Activated CD4-positive, alpha-beta T cell treated with anti-CD3 and anti-CD28 coated beads for 24 hours (primary cell): ENCODE measurements at regions not wholly inside any gene's neighbourhood (a gene's known extent, or its start where the extent isn't known, plus 50 kb on each side); places are given as distances from the start of the nearest gene placed in this dataset.
A peak's percentile ranks its signal among the peaks of the same experiment; 100 is the strongest.

Experiments
- DNase-seq, 2 donors: peaks; one replicate each; pipeline ENCODE4 v3.0.0-alpha.2; 2020; ENCODE audit warnings: low read depth in 2 of 2

DNA sequence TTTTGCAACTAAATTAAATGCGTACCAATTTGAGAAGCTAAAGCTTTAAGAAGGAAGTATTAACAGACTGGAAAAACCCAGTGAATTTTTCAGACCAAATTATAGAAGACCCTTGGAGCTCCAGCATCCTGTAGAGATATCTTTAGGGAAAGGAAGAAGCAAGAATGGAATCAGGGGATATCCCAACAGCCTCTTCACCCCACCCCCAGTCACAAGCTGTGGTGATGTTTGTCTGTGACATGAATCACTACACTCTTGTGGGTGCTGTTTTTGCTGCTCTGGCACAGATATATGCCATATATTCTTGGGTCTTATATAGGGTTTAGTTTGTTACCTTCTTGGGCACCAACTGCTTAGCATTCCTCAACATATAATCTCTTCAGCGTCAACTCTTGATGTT, 78.5 kb upstream of the BCL6 start:
- no peak for DNase-seq

DNA sequence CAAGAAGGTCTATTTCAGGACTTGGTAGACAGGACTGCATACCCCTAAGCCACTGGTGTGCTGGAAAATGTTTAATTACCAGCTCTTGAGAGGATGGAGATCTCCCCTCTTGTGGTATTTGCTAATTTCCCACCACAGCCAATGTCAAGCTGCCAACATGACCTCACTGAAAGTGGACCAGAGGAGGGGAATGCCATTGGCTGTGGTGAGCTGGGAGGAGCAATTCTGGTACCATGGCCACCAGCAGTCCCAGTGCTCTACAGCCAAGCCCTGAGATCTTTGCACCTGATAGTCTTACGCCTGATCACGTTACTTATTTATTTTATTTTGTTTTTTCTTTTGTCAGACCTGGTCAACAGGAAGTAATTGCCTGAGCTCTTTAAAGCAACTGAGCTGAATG, 82.5 kb upstream of the BCL6 start:
- DNase-seq, result no peak

DNA sequence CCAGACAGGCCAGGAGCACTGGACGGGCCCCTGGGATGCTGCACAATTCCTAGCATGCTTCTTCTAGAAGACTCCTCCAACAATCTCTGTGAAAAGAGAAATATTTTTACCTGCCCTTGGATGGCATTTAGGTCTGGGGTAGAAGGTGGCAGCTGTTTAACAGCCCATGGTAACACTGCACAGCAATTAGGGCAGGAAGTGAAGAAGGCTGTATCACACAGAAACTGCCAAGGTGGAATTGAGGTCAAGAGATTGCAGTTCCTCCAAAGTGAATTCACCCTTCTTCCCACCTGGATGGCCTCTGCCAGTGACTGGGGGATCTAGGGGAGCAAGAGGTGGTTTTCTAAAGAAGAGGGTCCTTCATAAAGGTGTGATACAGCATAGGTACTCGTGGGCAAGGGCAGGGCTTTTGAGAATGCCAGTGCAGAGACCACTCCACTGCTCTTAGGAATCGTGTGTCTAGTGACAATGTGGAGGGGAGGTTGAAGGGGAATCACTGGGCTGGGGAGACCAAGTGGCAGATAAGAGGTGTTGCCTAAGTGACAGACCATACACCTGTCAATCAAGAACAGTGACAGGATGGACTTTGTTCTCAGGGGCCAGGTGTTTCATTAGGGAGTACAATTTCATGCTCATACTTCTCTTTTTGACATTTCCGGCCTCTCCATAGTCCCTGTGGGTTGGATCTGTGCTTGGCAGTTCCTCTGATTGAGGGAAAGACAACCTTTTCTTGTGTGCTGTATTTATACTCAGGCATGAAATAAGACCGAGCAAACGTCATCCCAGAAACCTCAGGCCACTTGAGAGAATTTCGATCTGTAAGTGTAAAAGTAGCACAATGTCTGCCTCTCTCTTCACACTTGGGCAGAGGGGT, 83.5 kb upstream of the BCL6 start:
- no peak for DNase-seq

DNA sequence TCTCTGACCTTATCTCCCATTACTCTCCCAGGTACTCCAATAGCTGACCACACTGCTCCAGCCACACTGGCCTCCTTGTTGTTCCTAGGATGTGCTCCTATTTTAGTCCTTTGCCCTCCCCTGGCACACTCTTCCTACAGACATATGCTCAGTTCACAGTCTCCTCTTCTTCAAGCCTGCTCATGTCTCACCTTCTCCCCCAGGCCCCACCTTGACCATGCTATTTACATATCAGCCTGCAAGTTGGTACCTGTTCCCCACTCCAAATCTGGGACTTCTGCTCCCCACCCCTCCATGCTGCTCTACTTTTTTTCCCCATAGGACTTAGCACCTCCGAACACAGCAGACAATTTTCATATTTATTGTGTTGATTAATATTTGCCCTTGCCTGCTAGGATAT, 84.9 kb upstream of the BCL6 start:
- DNase-seq, result no peak

DNA sequence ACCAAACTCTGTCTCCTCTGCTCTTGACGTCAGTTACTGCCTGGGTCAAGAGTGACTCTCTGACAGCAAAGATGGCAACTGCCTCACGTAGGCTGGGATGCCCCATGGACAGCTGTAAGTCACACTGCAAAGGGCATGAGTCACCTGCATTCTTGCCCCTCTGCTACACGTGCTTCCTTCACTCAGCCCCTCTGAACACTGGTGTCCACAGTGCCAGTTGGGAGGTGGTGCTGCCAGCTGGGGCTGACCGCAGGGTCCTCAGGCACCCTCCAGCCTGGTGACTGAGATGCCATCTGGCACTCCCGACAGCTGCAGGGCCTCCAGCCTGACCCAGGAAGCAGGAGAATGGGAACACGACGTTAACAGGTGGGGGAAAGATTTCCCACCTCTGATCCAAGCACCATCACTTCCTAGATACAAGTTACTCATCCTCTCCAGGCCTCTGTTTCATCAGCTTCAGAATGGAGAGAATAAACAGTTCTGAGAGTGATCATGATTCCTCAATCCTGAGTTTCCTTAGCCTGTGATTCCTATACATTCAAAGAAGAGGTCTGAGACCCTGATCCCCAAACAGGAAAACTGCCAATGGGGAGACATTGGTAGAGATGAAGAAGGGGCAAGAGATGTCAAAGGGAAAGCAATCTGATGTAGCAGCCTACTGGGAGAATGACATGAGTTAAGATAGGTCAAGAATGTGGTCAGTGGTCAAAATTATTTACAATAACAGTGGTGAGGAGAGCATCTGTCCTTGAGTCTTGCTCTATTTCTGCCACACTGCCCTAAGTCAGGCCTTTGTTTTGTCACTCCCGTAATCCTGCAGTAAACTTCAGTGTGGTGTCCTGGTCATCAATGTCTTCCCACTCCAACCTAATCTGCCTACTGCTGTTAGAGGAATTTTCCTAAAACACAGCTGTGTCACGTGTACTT, 86.1 kb upstream of the BCL6 start:
- no peak for DNase-seq

DNA sequence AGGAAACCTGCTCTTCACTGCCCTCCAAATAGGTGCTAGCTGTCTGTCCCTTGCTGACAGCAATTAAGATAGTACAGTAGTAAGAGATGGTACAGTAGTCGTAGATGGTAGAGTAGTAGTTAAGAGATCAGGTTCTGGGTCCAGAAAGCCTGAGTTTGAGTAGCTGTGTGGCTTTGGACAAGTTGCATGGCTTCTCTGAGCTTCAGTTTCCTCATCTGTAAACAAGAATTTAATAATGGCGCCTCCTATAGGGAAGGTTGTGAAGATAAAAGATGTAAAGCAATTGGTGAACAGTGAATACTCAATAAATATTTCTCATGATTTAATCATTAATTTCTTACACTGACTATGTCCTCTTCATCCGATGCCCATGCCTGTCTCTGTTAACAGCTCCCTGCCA, 86.9 kb upstream of the BCL6 start:
- no peak for DNase-seq

DNA sequence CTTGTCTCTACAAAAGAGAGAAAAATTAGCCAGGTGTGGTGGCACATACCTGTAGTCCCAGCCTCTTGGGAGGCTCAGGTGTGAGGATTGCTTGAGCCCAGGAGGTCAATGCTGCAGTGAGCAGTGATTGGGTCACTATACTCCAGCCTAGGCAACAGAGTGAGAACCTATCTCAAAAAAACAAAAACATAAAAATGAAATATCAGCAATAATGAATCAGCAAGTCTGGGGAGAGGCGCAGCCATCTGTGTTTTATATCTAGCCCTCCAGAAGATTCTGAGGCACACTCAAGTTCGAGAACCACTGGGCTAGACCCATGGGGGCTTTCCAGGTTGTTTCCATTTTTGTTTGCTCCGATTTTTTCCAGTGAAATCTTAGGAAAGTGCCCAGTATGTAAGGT, 88.1 kb upstream of the BCL6 start:
- DNase-seq, result no peak

DNA sequence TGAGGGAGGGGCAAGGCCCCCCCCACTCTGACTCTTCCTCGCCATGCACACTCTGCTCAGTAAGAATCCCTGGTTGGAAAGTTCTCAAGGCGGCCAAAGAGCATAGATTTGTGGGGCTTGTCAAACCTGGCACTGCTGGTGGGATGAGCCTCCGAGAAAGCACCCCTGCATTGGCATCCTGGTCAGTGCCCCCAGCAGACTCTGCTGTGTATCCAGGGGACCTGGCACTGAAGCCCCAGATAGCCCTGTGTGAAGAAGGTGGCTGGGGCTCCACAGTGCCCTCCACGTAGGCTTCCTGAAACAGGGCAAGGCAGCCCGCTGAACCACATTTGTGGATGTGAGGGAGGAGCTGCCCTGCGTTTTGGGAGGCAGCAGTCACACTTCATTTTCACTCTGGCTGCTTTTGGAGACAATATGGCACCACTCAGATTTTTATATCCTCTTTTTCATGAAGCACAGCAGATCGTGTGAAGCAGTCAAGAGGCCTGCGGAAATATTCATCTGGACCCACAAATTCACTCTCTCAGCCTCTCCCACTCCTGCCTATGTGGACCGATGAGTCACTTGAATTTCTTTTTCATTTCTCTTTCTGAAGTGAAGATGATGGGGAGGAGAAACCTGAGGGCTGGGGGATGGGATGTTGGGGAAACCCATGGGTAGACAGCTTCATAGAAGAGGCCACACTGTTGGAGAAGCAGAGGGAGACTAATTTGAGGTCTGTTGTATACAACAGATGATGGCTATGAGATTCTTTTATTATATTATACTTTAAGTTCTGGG, 88.7 kb upstream of the BCL6 start:
- peak; percentile 23 to 49 for DNase-seq

DNA sequence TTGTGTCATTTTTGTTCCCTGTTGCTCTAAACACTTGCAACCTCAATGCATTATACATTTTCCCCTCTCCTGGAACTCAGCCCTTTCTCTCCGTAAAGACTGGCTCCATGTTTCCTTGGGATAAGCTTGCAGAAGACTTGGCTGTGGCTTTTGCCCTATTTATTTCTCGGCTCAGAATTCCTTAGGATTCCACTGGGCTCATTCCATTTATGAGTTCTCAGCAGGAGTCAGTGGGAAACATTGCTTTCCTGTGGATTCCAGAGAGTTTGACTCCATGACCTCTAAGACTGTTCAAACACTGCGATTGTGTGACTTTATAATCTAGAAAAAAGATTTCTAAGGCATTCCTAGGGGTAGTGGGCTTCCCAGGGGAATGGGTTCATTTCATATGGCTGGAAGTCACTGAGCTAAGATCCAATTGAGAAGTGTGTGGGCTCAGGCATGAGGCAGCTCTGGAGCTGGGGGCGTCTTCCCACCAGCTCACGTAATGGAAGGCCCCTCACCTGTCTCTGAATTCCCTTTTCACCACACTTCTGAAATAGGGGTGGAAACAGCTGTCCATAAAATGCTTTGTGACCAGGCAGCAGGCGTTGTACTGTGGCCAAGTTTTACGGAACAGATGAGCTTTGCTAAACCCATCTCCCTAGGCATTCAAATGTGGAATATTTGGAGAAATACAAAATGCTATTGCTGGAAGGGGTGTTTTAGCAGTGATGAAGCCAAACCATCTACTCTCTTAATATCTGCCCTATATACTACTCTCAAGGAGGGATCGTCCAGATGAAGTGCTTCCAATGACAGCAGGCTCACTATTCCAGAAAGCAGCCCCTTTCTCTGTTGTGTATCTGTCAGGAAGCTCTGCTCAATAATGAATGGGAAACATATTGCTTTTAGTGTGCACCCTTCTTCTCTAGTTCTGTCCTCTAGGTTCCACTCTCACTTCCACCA, 91.8 kb upstream of the BCL6 start:
- no peak for DNase-seq

DNA sequence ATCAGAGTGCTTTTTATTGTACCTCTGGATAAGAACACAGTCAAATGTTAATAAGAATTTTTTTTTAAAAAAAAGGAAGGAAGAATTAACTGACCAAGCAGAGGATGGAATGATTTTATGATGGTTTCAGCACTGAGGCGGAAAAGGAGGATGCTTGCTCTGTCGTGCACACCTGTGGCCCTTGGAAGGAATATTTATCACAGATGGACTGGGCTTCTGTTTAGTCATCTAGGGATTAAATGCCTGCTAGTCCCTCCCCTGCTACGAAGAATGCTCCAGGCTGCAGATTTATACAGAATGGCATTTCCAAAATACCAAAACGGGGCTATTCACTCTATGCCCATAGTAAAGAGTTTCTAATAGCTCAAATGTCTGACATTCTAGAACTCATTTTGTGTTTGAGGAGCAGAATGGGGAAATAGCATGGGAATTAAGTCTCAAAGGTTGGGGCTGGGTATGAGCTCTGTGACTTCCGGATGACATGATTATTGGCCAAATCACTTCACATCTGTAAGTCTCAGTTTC, 92.8 kb upstream of the BCL6 start:
- DNase-seq, result no peak

DNA sequence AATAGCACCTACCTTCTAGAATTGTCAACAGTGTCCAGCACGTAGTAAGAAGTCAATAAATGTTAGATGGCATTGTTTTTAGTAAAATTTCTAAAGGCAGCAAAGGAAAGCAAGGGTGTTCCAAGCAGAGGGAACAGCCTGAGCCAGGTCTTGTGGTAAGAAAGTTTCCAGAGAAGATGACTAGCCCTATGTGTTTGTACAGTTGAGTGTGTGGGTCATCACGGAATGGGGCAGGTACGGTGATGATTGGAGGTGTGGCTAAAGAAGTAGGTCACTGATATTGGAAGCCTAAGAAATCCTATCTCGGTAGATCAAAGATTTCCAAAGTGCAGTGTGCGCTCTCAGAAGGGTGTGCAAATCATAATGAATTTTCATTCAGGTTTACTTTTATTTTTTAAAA, 94.2 kb upstream of the BCL6 start:
- DNase-seq, result no peak

DNA sequence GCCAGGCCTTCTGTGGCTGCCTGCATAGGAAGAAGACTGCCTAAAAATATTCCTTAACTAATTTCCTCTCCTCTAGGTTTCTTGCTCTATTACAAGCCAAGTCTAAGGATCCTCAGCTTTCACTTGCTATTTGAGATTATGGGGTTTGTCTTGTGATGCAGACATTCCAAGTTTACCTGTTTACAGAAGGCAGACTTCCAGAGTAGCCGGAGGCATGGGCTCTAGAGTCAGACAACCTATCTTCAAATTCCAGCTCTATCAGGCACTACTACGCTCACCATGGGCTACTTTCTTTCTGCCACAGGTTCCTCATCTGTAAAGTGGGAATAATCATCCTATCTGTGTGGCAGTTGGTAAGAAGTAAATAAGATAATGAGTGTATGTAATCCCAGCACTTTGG, 95.6 kb upstream of the BCL6 start:
- DNase-seq, result no peak

DNA sequence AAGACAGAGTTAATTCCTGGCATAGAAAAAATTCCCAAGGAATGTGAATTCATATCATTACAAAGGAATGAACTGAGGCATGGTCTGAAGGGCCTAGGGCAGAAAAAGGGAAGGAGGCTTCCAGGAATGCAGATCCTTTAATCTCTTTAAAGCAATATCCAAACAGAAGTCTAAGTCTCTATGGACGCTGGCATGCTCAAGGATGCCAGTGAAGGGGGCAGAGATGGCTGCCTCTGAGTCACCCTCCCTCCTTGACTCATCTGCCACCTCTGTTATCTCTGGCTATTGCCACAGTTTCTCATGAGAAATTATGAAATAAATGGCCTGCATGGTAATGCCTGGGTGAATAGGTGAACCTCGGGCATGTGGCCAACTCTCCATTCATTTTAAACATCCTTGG, 96.3 kb upstream of the BCL6 start:
- DNase-seq, result no peak

DNA sequence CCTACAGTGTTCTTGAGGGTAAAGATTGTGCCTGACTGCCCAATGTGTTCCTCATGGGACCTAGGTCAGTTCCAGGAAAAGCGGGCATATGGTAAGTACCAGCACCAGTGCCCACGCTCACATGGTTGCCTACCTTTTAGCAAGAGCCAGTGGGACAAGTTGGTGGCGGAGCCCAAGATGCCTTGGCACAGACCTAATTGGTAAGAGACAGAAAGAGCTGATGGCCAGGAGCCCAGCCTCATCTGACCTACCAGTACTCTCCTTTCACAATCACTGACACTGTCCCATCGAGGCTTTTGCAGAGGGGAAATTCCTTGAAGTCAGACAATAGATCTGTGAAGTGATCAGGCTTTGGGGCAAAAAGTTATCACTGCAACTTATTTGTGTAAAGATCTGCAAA, 98.4 kb upstream of the BCL6 start:
- no peak for DNase-seq

DNA sequence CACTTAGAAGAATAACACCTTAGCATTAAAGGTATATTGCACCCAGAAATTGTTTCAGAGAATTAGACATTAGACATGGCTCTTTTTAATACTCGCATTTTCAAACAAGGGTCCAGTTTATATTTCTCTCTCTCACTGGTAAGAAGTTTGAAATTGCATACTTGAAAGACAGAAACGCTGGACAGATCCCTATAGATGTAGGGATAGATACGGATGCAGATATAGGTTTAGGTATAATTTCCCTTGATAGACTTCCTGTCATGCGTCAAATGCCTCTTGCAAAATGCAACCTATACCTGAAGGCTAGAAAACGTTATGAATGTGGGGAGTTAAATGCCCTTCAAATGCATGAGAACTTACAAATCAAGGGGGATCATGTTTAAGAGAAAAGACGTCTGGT, 99.4 kb upstream of the BCL6 start:
- DNase-seq, result no peak

DNA sequence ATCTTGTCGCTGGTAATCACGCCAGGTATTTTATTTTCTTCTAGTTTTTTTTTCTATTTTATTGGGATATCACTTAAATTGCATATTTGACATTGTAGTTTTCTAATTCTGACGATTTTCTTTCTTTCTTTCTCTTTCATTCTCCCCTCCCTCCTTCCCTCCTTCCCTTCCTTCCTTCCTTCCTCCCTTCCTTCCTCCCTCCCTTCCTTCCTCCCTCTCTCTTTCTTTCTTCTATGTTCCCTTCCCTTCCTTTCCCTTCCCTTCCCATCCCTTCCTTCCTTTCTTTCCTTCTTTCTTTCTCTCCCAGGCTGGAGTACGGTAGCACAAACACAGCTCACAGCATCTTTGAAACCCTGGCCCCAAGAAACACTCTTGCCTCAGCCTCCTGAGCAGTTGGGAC, 100.6 kb upstream of the BCL6 start:
- DNase-seq, result no peak

DNA sequence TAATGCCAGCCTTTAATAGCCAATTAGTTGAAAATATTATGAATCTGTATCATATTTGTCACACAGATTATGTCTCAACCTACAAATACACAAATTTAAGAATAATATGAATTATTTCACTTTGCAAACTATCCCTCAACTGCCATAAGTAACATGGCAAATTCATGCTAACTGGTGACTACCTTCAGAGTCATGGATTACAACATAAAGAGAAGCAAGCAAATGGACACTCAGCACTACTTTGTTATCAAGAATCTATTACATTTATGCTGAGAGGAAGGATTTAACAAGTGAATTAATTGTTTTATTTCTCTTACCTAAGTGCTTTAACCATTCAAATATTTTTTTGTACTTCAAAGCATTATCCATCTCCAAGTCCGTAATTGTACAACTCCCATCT, 103.1 kb upstream of the BCL6 start:
- no peak for DNase-seq

DNA sequence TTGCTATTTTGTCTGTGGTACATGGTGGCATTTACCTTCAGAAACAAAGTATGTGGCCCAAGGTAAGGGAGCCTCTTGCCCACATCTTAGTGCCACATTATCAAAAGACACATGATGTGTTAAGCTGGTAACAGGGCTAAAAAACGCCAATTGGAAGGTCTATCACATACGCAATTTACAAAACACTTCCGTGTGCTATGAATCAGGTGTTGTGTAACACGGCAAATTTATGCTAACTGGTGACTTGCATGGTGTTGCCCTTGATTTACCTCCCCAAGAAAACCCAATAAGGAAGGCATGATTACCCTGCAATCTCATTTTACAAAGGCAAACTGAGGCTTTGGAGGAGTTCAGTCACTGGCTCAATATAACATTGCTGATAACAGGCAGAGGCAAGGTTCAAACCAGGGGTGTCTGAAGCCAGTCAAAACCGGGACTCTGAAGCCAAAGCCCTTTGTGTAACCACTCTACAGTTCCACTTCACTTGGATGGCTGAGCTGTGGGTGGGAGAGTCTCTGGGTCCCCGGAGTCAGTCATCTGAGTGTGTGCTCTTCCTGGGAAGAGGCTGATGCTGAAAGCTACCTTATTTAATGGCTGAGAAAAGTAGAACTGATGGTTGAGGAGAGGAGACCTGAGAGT, 103.9 kb upstream of the BCL6 start:
- no peak for DNase-seq

DNA sequence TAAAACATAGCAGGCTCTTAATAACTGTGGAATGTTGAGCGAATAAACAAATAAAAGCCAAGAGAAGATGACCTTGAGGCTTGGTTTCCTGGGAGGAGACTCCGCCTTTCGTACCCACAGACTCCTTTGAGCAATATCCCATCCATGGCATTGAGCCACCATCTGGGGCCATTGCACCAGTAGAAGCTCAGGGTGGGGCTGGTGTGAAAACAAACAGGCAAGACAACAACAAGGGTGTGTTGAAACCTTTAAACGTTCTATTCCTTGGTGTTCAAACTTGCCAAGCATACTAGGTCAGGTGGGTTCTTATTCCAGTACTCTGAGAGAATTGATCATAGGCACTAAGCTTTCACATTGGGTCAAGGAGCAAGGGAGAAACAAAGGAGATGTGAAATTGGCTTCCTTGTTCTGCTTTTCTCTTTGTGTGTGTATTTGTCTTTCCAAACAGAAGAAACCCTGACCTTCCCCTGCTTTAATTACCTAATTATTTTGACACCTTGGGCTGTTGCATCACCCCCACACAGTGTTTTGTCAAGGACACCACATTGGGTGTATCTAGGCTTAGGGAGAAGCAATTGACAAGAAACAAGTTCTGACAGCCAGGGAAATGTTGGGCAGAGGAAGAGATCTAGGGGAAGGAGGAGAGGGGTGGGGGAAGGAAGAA, 105.1 kb upstream of the BCL6 start:
- DNase-seq, result no peak
